B cell (primary cell): ENCODE measurements at regions not wholly inside any gene's neighbourhood (a gene's known extent, or its start where the extent isn't known, plus 50 kb on each side); places are given as distances from the start of the nearest gene placed in this dataset.

ENCODE experiments used
- ATAC-seq: fragments of 200-7000 bp; cut with Tn5 transposase; one replicate; pipeline ENCODE4 v1.10.0; 2021; ENCODE audit warnings: low read depth, mild to moderate bottlenecking, moderate number of reproducible peaks, moderate library complexity
- CTCF ChIA-PET: fragments of 350-600 bp; sonication (Branson Sonifier 250); formaldehyde crosslinking; loops from one replicate; lab custom pipeline; 2021; ENCODE audit warnings: antibody characterized with exemption, inconsistent platforms; lab: Charles Lee
- POLR2A ChIA-PET: fragments of 350-600 bp; sonication (Branson Sonifier 250); formaldehyde crosslinking; loops from one replicate; lab custom pipeline; 2021; ENCODE audit warnings: antibody characterized with exemption; lab: Charles Lee
- DNase-seq: peaks from one replicate; pipeline ENCODE4 v3.0.0; 2013
- H2AFZ ChIP-seq: 2 replicates; pipeline ENCODE4 v1.6.1; 2012; ENCODE audit warnings: mild to moderate bottlenecking, low read depth, low read length; ENCODE audit not compliant: insufficient read depth, poor library complexity, severe bottlenecking
- H3K27ac ChIP-seq, 2 donors: 1 replicate in 1 of 2; 2 replicates in 1 of 2; pipeline ENCODE4 v1.5.1; 2012 to 2013; ENCODE audit warnings: low read length in 2 of 2, mild to moderate bottlenecking in 2 of 2, moderate library complexity in 1 of 2
- H3K27me3 ChIP-seq, 4 experiments: fragments of 200-600 bp in 1 of 4; sonication (generic) in 1 of 4; replicated peaks in 1 of 4; 1 replicate in 2 of 4; 2 replicates in 2 of 4; pipeline versions ENCODE4 v1.6.1 to v1.7.0; 2013 to 2016; ENCODE audit warnings: low read length in 3 of 4, mild to moderate bottlenecking in 2 of 4, mixed read lengths in 1 of 4, moderate library complexity in 1 of 4; ENCODE audit not compliant: insufficient read depth in 4 of 4, control insufficient read depth in 3 of 4; ENCODE audit errors: control extremely low read depth in 1 of 4
- H3K36me3 ChIP-seq, 2 experiments: replicated peaks in 1 of 2; 1 replicate in 1 of 2; 2 replicates in 1 of 2; pipeline versions ENCODE4 v1.6.1 to v1.7.1; 2013; ENCODE audit warnings: low read length in 1 of 2; ENCODE audit not compliant: insufficient read depth in 2 of 2, control insufficient read depth in 1 of 2; ENCODE audit errors: control extremely low read depth in 1 of 2, extremely low read depth in 1 of 2
- H3K4me1 ChIP-seq, 2 donors: fragments of 200-600 bp in 1 of 2; sonication (generic) in 1 of 2; 1 replicate in 1 of 2; 2 replicates in 1 of 2; pipeline versions ENCODE4 v1.5.1 to v1.6.1; 2013 to 2017; ENCODE audit warnings: low read length in 2 of 2; ENCODE audit not compliant: control insufficient read depth in 2 of 2, insufficient read depth in 2 of 2
- H3K4me2 ChIP-seq: replicated peaks from 2 replicates; pipeline ENCODE3; 2012; ENCODE audit warnings: mild to moderate bottlenecking, low read depth, low read length; ENCODE audit not compliant: poor library complexity, severe bottlenecking
- H3K4me3 ChIP-seq, 5 experiments: fragments of 200-600 bp in 1 of 5; sonication (generic) in 1 of 5; 1 replicate in 3 of 5; 2 replicates in 2 of 5; pipeline versions ENCODE4 v1.5.1 to v1.7.0; 2011 to 2016; ENCODE audit warnings: low read length in 4 of 5, mild to moderate bottlenecking in 4 of 5, low read depth in 2 of 5, control low read depth in 1 of 5, moderate library complexity in 1 of 5; ENCODE audit not compliant: insufficient read depth in 1 of 5; ENCODE audit errors: control extremely low read depth in 1 of 5, extremely low read depth in 1 of 5
- H3K79me2 ChIP-seq: fragments of 200-600 bp; sonication (generic); one replicate; pipeline ENCODE4 v1.6.0; 2016; ENCODE audit warnings: low read length; ENCODE audit not compliant: control insufficient read depth, insufficient read depth
- H3K9ac ChIP-seq: fragments of 200-600 bp; sonication (generic); 2 replicates; pipeline ENCODE4 v1.6.1; 2017; ENCODE audit warnings: mild to moderate bottlenecking, low read length, moderate library complexity
- H3K9me3 ChIP-seq, 3 donors: one replicate each; pipeline versions ENCODE4 v1.6.1 to v1.7.1; 2013; ENCODE audit warnings: low read length in 2 of 3; ENCODE audit not compliant: control insufficient read depth in 2 of 3, insufficient read depth in 1 of 3; ENCODE audit errors: control extremely low read depth in 1 of 3
- H4K20me1 ChIP-seq: 2 replicates; pipeline ENCODE4 v1.6.0; 2012; ENCODE audit warnings: mild to moderate bottlenecking, low read length; ENCODE audit not compliant: insufficient read depth, control insufficient read depth, poor library complexity, severe bottlenecking
- H3K27ac Mint-ChIP-seq: one replicate; pipeline ENCODE4 v1.8.0; 2021; ENCODE audit warnings: mixed read lengths
- H3K27me3 Mint-ChIP-seq: one replicate; pipeline ENCODE4 v1.8.0; 2021; ENCODE audit warnings: mixed read lengths
- H3K4me1 Mint-ChIP-seq: one replicate; pipeline ENCODE4 v1.8.0; 2021; ENCODE audit warnings: mixed read lengths
- H3K4me3 Mint-ChIP-seq: one replicate; pipeline ENCODE4 v1.8.0; 2021; ENCODE audit warnings: mixed read lengths
- H3K9me3 Mint-ChIP-seq: one replicate; pipeline ENCODE4 v1.8.0; 2022; ENCODE audit warnings: mixed read lengths; ENCODE audit not compliant: insufficient read depth
- EZH2 ChIP-seq: IDR thresholded peaks from 2 replicates; pipeline ENCODE4 v1.6.1; 2012; ENCODE audit warnings: borderline replicate concordance, low read depth, mild to moderate bottlenecking, moderate library complexity, low read length; ENCODE audit not compliant: insufficient read depth, poor library complexity, severe bottlenecking
- WGBS: methylation state at CpG from one replicate; pipeline ENCODE4 v1.1.5; 2013; ENCODE audit warnings: missing lambda C conversion rate; ENCODE audit not compliant: insufficient coverage; 5-methylcytosine and 5-hydroxymethylcytosine counted together
- intact Hi-C: fragments of 100-400 bp; cut with micrococcal nuclease; formaldehyde crosslinking; loops from one replicate; pipeline ENCODE4 v1.10.0; 2022
- TF ChIP-seq, protein P1 (sequence below): fragments of 200-600 bp; IDR thresholded peaks from one replicate; pipeline ENCODE4 v1.8.0; 2022; ENCODE audit warnings: antibody characterized with exemption, mild to moderate bottlenecking

DNA sequence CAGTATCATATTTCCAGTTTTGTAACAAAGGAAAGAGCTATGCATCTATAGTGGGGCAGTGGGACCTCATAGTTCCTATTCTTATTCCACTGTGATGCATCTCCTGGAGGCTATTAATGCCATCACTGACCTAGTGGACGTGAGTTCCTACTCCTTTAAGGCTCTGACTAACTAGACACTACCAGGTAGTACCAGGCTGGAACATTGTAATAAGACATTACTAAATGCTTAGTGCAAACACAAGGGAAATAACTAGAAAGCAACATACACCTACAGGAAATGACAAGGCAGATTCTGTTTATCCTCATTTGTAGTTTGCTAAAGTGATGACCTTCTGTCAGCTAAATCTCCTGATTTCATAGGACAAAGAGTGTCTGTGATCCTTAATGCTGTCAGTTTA lies 192.5 kb downstream of the POSTN start:
- POLR2A ChIA-PET = no interaction called here
- 60% methylated on average over 1 of the region's 1 CpG for WGBS
- Histone ChIP-seq H3K4me1 (no peaks in the 10 kb centered on the region), H3K36me3 (no peaks in the 10 kb centered on the region), H3K4me3 (no peak overlapping the region), H2AFZ (no peak overlapping the region), H3K27me3 (no peaks in the 10 kb centered on the region), H3K79me2 (no peaks in the 10 kb centered on the region), H3K27ac (no peak overlapping the region), H3K4me2 (no peak overlapping the region), H3K9me3 (no peaks in the 10 kb centered on the region), H3K9ac (no peak overlapping the region), H4K20me1 (no peaks in the 10 kb centered on the region)
- H3K9me3 Mint-ChIP-seq = peaks cover 4% of the 10 kb centered on the region
- H3K4me1 Mint-ChIP-seq = no peaks in the 10 kb centered on the region
- DNase-seq (no peak), ATAC-seq (no peak)
- CTCF ChIA-PET = no interaction called here
- intact Hi-C loops = no loop called here
- no peak for TF ChIP-seq EZH2
- TF ChIP-seq, protein P1, sequence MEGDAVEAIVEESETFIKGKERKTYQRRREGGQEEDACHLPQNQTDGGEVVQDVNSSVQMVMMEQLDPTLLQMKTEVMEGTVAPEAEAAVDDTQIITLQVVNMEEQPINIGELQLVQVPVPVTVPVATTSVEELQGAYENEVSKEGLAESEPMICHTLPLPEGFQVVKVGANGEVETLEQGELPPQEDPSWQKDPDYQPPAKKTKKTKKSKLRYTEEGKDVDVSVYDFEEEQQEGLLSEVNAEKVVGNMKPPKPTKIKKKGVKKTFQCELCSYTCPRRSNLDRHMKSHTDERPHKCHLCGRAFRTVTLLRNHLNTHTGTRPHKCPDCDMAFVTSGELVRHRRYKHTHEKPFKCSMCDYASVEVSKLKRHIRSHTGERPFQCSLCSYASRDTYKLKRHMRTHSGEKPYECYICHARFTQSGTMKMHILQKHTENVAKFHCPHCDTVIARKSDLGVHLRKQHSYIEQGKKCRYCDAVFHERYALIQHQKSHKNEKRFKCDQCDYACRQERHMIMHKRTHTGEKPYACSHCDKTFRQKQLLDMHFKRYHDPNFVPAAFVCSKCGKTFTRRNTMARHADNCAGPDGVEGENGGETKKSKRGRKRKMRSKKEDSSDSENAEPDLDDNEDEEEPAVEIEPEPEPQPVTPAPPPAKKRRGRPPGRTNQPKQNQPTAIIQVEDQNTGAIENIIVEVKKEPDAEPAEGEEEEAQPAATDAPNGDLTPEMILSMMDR = no peak
- no peak overlapping the region for H3K27ac Mint-ChIP-seq
- H3K27me3 Mint-ChIP-seq = no peaks in the 10 kb centered on the region
- H3K4me3 Mint-ChIP-seq = no peak overlapping the region

DNA sequence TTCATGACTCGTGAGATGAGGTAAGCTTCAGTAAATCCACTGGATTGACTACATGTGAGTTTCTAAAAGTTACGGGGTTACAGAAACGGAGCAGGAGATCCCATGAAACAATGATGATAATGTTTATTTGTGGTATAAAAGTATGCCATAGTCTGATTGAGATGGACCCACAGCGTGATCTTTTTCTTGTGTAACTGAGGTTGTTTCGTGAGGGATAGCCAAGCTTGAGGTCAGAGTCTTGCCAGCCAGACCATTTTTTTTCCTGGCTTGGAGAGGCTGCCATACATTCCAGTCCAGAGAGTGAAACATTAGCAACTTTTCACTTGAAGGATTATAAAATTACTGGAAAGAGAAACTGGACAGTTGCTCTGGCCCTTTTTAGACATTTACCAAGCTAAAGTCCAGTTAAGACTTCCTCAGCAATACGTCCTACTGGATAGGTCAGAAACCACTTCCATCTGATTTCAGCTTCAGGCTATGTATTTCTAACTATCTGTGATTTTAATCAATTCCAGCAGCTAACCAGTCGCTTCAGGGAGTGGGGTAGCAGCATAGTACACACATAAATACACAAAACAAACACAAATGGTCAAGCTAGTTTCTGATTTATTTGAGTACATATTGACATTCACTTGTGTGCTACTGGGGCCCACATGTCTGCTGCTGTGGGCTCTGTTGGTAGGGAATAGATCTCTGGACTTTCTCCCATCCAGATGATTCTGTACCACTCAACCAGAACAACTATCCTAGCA lies 194.6 kb downstream of the POSTN start:
- Mint-ChIP-seq H3K4me3 (no peak overlapping the region), H3K27ac (no peak overlapping the region), H3K27me3 (no peaks in the 10 kb centered on the region), H3K9me3 (peaks cover 4% of the 10 kb centered on the region), H3K4me1 (no peaks in the 10 kb centered on the region)
- no peak overlapping the region for H3K4me3 ChIP-seq
- H3K27ac ChIP-seq = no peak overlapping the region
- no peaks in the 10 kb centered on the region for H3K4me1 ChIP-seq
- POLR2A ChIA-PET = no interaction called here
- CTCF ChIA-PET = no interaction called here
- DNase-seq = no peak
- no peaks in the 10 kb centered on the region for H3K27me3 ChIP-seq
- H3K9me3 ChIP-seq = no peaks in the 10 kb centered on the region
- 88% methylated on average over 4 of the region's 7 CpGs for WGBS
- no peak overlapping the region for H3K4me2 ChIP-seq
- no peak for ATAC-seq
- no peaks in the 10 kb centered on the region for H3K36me3 ChIP-seq
- no peak overlapping the region for H2AFZ ChIP-seq
- H3K79me2 ChIP-seq = no peaks in the 10 kb centered on the region
- TF ChIP-seq, protein P1 = no peak
- no peak for TF ChIP-seq EZH2
- no peaks in the 10 kb centered on the region for H4K20me1 ChIP-seq
- no peak overlapping the region for H3K9ac ChIP-seq
- intact Hi-C loops = no loop called here
